A673 (cell line): ENCODE measurements at regions not wholly inside any gene's neighbourhood (a gene's known extent, or its start where the extent isn't known, plus 50 kb on each side); places are given as distances from the start of the nearest gene placed in this dataset.
"Not testable (repeated sequence)": the region's sequence is repeated elsewhere in the genome, so short reads cannot be mapped to it uniquely, and the experiment has no call there.

ENCODE experiments used
- BruUV-seq: library from RNA; stranded (reverse); fragments of 400-500 nt; replicated peaks from 2 replicates; lab custom pipeline; 2021; lab: Mats Ljungman, UMichigan
- CTCF ChIA-PET: fragments of 300-600 bp; sonication (Branson Sonifier 250); formaldehyde crosslinking; loops from one replicate; lab custom pipeline; 2022; ENCODE audit warnings: antibody characterized with exemption; lab: Charles Lee
- POLR2A ChIA-PET: fragments of 300-600 bp; sonication (Branson Sonifier 250); formaldehyde crosslinking; loops from one replicate; lab custom pipeline; 2022; ENCODE audit warnings: antibody characterized with exemption; ENCODE audit not compliant: low non-redundant PET; lab: Charles Lee
- DNase-seq: peaks from one replicate; pipeline ENCODE4 v3.0.0-alpha.2; 2015; ENCODE audit warnings: low spot score
- H3K27ac ChIP-seq: fragments of 200-600 bp; sonication (generic); 2 replicates; pipeline ENCODE4 v1.5.1; 2016; ENCODE audit warnings: mixed run types, low read depth, mild to moderate bottlenecking, mixed read lengths, antibody characterized with exemption, low read length; ENCODE audit not compliant: poor library complexity, severe bottlenecking
- H3K27me3 ChIP-seq: fragments of 200-600 bp; sonication (generic); replicated peaks from 2 replicates; pipeline ENCODE4 v1.6.1; 2017; ENCODE audit warnings: mixed run types, low read depth, mild to moderate bottlenecking, mixed read lengths, antibody characterized with exemption, low read length; ENCODE audit not compliant: insufficient read depth, poor library complexity
- H3K36me3 ChIP-seq: fragments of 200-600 bp; sonication (generic); 2 replicates; pipeline ENCODE4 v1.6.1; 2016; ENCODE audit warnings: mixed run types, mild to moderate bottlenecking, mixed read lengths, antibody characterized with exemption, low read length; ENCODE audit not compliant: insufficient read depth, poor library complexity, severe bottlenecking
- H3K4me1 ChIP-seq: fragments of 200-600 bp; sonication (generic); 2 replicates; pipeline ENCODE4 v1.6.1; 2017; ENCODE audit warnings: mixed run types, mild to moderate bottlenecking, mixed read lengths, antibody characterized with exemption, low read length; ENCODE audit not compliant: insufficient read depth, poor library complexity, severe bottlenecking
- H3K4me3 ChIP-seq: fragments of 200-600 bp; sonication (generic); 2 replicates; pipeline ENCODE4 v1.5.1; 2016; ENCODE audit warnings: low read depth, mixed run types, mild to moderate bottlenecking, mixed read lengths, low read length; ENCODE audit not compliant: poor library complexity, severe bottlenecking
- H3K9me3 ChIP-seq: fragments of 200-600 bp; sonication (generic); 2 replicates; pipeline ENCODE4 v1.6.1; 2016; ENCODE audit warnings: mixed run types, low read depth, mild to moderate bottlenecking, mixed read lengths, antibody characterized with exemption, low read length; ENCODE audit not compliant: poor library complexity, severe bottlenecking
- EZH2 ChIP-seq: fragments of 200-600 bp; sonication (generic); IDR thresholded peaks from 2 replicates; pipeline ENCODE4 v1.6.1; 2017; ENCODE audit warnings: borderline replicate concordance, low read depth, mild to moderate bottlenecking, mixed read lengths, antibody characterized with exemption, low read length; ENCODE audit not compliant: poor library complexity, severe bottlenecking
- intact Hi-C: fragments of 100-400 bp; cut with micrococcal nuclease; formaldehyde crosslinking; loops from one replicate; pipeline ENCODE4 v1.10.0; 2022; ENCODE audit not compliant: unreplicated experiment
- TF ChIP-seq, protein P1 (sequence below): fragments of 300-800, 200-600 bp; sonication (generic); conservative IDR thresholded peaks from 2 replicates; pipeline ENCODE4 v1.5.1; 2017; ENCODE audit warnings: low read depth, mild to moderate bottlenecking, antibody characterized with exemption, low read length, moderate library complexity, mixed read lengths

GRCh38 chr9:7432989-7433388, 366.6 kb downstream of the DMAC1 start:
- Histone ChIP-seq H3K4me1 (no peaks in the 10 kb centered on the region), H3K36me3 (no peaks in the 10 kb centered on the region), H3K27ac (no peak overlapping the region), H3K4me3 (no peak overlapping the region), H3K9me3 (peaks cover 9% of the 10 kb centered on the region), H3K27me3 (no peaks in the 10 kb centered on the region)
- BruUV-seq = no TSS peak
- intact Hi-C loops = no loop called here
- TF ChIP-seq, protein P1, sequence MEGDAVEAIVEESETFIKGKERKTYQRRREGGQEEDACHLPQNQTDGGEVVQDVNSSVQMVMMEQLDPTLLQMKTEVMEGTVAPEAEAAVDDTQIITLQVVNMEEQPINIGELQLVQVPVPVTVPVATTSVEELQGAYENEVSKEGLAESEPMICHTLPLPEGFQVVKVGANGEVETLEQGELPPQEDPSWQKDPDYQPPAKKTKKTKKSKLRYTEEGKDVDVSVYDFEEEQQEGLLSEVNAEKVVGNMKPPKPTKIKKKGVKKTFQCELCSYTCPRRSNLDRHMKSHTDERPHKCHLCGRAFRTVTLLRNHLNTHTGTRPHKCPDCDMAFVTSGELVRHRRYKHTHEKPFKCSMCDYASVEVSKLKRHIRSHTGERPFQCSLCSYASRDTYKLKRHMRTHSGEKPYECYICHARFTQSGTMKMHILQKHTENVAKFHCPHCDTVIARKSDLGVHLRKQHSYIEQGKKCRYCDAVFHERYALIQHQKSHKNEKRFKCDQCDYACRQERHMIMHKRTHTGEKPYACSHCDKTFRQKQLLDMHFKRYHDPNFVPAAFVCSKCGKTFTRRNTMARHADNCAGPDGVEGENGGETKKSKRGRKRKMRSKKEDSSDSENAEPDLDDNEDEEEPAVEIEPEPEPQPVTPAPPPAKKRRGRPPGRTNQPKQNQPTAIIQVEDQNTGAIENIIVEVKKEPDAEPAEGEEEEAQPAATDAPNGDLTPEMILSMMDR = no peak
- TF ChIP-seq EZH2 = no peak
- ChIA-PET POLR2A (no interaction called here), CTCF (no interaction called here)
- DNase-seq = no peak

GRCh38 chr9:7417397-7417796, 382.2 kb downstream of the DMAC1 start:
- POLR2A ChIA-PET, BruUV-seq, intact Hi-C loops: not testable (repeated sequence)

DNA sequence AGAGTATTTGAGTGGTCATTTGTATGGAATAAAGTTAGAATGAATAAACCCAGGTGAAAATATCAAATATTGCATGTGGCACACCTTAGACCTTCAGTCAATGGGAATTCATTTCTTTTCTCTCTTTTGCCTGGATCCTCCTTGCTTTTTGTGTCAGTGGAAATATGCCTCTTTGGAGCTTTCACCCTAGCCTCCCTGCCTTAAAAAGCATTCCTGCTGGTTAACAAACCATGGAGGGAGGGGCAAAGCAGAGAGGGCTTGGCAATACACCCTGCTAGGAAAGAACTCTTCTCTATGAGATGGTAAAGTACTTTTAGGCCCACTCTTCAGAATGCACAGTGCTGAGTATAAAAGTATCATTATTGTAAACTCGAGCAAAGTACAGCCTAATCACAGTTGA, 383.7 kb downstream of the DMAC1 start:
- Histone ChIP-seq H3K4me1 (no peaks in the 10 kb centered on the region), H3K9me3 (no peaks in the 10 kb centered on the region), H3K27me3 (no peaks in the 10 kb centered on the region), H3K4me3 (no peak overlapping the region), H3K36me3 (no peaks in the 10 kb centered on the region), H3K27ac (no peak overlapping the region)
- CTCF ChIA-PET = no interaction called here
- intact Hi-C loops = no loop called here
- no peak for TF ChIP-seq EZH2
- TF ChIP-seq, protein P1 = no peak
- DNase-seq = no peak
- POLR2A ChIA-PET = no interaction called here
- no TSS peak for BruUV-seq

More at GRCh38 chr9:7417397-7417796, 382.2 kb downstream of the DMAC1 start:
- H3K27ac ChIP-seq, H3K9me3 ChIP-seq, H3K4me3 ChIP-seq, H3K4me1 ChIP-seq, DNase-seq, H3K36me3 ChIP-seq, CTCF ChIA-PET, H3K27me3 ChIP-seq: not testable (repeated sequence)

GRCh38 chr9:7408845-7409244, 390.7 kb downstream of the DMAC1 start:
- no peaks in the 10 kb centered on the region for H3K4me1 ChIP-seq
- no peaks in the 10 kb centered on the region for H3K27me3 ChIP-seq
- H3K36me3 ChIP-seq = no peaks in the 10 kb centered on the region
- intact Hi-C loops = no loop called here
- no TSS peak for BruUV-seq
- no peak overlapping the region for H3K4me3 ChIP-seq
- DNase-seq = no peak
- no peaks in the 10 kb centered on the region for H3K9me3 ChIP-seq
- TF ChIP-seq, protein P1 = no peak
- no peak for TF ChIP-seq EZH2
- POLR2A ChIA-PET = no interaction called here
- CTCF ChIA-PET = no interaction called here
- no peak overlapping the region for H3K27ac ChIP-seq
